Mesenchymal stem cell (in vitro differentiated cells and primary cell): ENCODE measurements at regions not wholly inside any gene's neighbourhood (a gene's known extent, or its start where the extent isn't known, plus 50 kb on each side); places are given as distances from the start of the nearest gene placed in this dataset.
A peak's percentile ranks its signal among the peaks of the same experiment; 100 is the strongest.

Experiments
- DNase-seq: peaks from one replicate; pipeline ENCODE4 v3.0.0-alpha.2; 2013
- H2AFZ ChIP-seq: one replicate; pipeline ENCODE4 v1.6.1; 2013; ENCODE audit warnings: low read depth, mild to moderate bottlenecking, control low read depth, inconsistent platforms, low read length, moderate library complexity
- H2AK5ac ChIP-seq: 2 replicates; pipeline ENCODE4 v1.6.1; 2013; ENCODE audit warnings: low read length, moderate library complexity, mild to moderate bottlenecking, inconsistent platforms; ENCODE audit not compliant: severe bottlenecking
- H2BK120ac ChIP-seq: one replicate; pipeline ENCODE4 v1.6.1; 2013; ENCODE audit warnings: low read depth, mild to moderate bottlenecking, inconsistent platforms, low read length, moderate library complexity
- H2BK12ac ChIP-seq, 2 experiments: one replicate each; pipeline ENCODE4 v1.6.1; 2013; ENCODE audit warnings: inconsistent platforms in 2 of 2, low read length in 2 of 2, mild to moderate bottlenecking in 2 of 2, moderate library complexity in 2 of 2, control low read depth in 1 of 2
- H2BK15ac ChIP-seq: one replicate; pipeline ENCODE4 v1.6.1; 2013; ENCODE audit warnings: mild to moderate bottlenecking, low read depth, inconsistent platforms; ENCODE audit not compliant: poor library complexity, severe bottlenecking
- H2BK5ac ChIP-seq: 2 replicates; pipeline ENCODE4 v1.6.1; 2013; ENCODE audit warnings: low read depth, mild to moderate bottlenecking, low read length, control low read depth, inconsistent platforms; ENCODE audit not compliant: poor library complexity, severe bottlenecking
- H3K14ac ChIP-seq, 2 experiments: one replicate each; pipeline ENCODE4 v1.6.1; 2013; ENCODE audit warnings: inconsistent platforms in 2 of 2, low read length in 2 of 2, control low read depth in 1 of 2, mild to moderate bottlenecking in 1 of 2, moderate library complexity in 1 of 2
- H3K18ac ChIP-seq, 2 experiments: one replicate each; pipeline ENCODE4 v1.6.1; 2013; ENCODE audit warnings: inconsistent platforms in 2 of 2, low read length in 2 of 2, control low read depth in 1 of 2, low read depth in 1 of 2, mild to moderate bottlenecking in 1 of 2
- H3K23ac ChIP-seq, 2 experiments: one replicate each; pipeline ENCODE4 v1.6.1; 2013; ENCODE audit warnings: inconsistent platforms in 2 of 2, low read length in 2 of 2, mild to moderate bottlenecking in 2 of 2, moderate library complexity in 2 of 2, control low read depth in 1 of 2
- H3K27ac ChIP-seq: 2 replicates; pipeline ENCODE4 v1.5.1; 2013; ENCODE audit warnings: mild to moderate bottlenecking, moderate library complexity, low read length, control low read depth, inconsistent platforms; ENCODE audit not compliant: poor library complexity, severe bottlenecking
- H3K27me3 ChIP-seq, 2 experiments: 2 replicates each; pipeline versions ENCODE4 v1.6.1 to v1.7.0; 2013; ENCODE audit warnings: low read length in 2 of 2, mild to moderate bottlenecking in 2 of 2, moderate library complexity in 2 of 2, control low read depth in 1 of 2, inconsistent platforms in 1 of 2; ENCODE audit not compliant: control insufficient read depth in 1 of 2, insufficient read depth in 1 of 2
- H3K36me3 ChIP-seq, 2 experiments: 2 replicates each; pipeline versions ENCODE4 v1.6.1 to v1.7.0; 2013; ENCODE audit warnings: low read length in 2 of 2, control low read depth in 1 of 2, inconsistent platforms in 1 of 2, low read depth in 1 of 2, mild to moderate bottlenecking in 1 of 2; ENCODE audit not compliant: insufficient read depth in 2 of 2, control insufficient read depth in 1 of 2
- H3K4ac ChIP-seq, 2 experiments: one replicate each; pipeline ENCODE4 v1.6.1; 2013; ENCODE audit warnings: inconsistent platforms in 2 of 2, low read length in 2 of 2, mild to moderate bottlenecking in 2 of 2, moderate library complexity in 2 of 2, control low read depth in 1 of 2, low read depth in 1 of 2
- H3K4me1 ChIP-seq: 2 replicates; pipeline ENCODE4 v1.6.1; 2013; ENCODE audit warnings: low read depth, low read length, control low read depth; ENCODE audit not compliant: control insufficient read depth, insufficient read depth
- H3K4me2 ChIP-seq: 2 replicates; pipeline ENCODE4 v1.6.1; 2013; ENCODE audit warnings: low read length, mild to moderate bottlenecking, inconsistent platforms; ENCODE audit not compliant: poor library complexity, severe bottlenecking
- H3K4me3 ChIP-seq, 2 experiments: 2 replicates each; pipeline versions ENCODE4 v1.5.1 to v1.7.0; 2013; ENCODE audit warnings: low read length in 2 of 2, mild to moderate bottlenecking in 2 of 2, control low read depth in 1 of 2, low read depth in 1 of 2; ENCODE audit not compliant: insufficient read depth in 1 of 2
- H3K79me1 ChIP-seq: replicated peaks from 2 replicates; pipeline ENCODE4 v1.6.1; 2013; ENCODE audit warnings: mild to moderate bottlenecking, control low read depth, low read length, inconsistent platforms; ENCODE audit not compliant: poor library complexity, severe bottlenecking
- H3K9ac ChIP-seq: 2 replicates; pipeline ENCODE4 v1.7.0; 2013; ENCODE audit warnings: mild to moderate bottlenecking, low read length, moderate library complexity
- H3K9me3 ChIP-seq: 2 replicates; pipeline ENCODE4 v1.7.0; 2013; ENCODE audit warnings: mild to moderate bottlenecking, low read length; ENCODE audit not compliant: control insufficient read depth
- H4K8ac ChIP-seq: one replicate; pipeline ENCODE4 v1.6.1; 2013; ENCODE audit warnings: inconsistent platforms, mild to moderate bottlenecking, low read length, moderate library complexity
- H4K91ac ChIP-seq: one replicate; pipeline ENCODE4 v1.6.1; 2013; ENCODE audit warnings: mild to moderate bottlenecking, low read length, inconsistent platforms
- WGBS: methylation state at CpG from one replicate; pipeline ENCODE4 v1.1.7; 2013; ENCODE audit warnings: mixed read lengths; 5-methylcytosine and 5-hydroxymethylcytosine counted together

DNA sequence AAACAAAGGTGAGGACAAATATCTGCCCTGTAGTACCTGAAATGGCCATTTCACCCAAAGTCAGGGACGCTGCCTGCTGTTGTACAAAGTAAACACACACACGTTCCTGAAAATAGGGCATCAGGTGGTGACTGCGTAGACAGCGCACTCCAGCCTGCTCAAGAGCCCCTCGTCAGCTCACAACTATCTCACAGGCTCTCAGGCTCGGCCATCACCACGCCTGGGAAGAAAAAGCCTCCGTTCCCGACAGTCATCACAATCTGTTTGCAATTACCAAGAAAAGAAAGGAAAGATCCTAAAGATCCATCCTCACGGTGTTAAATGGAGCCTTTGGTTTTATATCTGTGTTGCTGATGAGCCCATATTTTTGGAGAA lies 230.2 kb downstream of the ZNF516 start:
- Histone ChIP-seq H3K9ac (peak overlapping the region; percentile 24), H4K91ac (no peak overlapping the region), H3K4ac (no peak overlapping the region), H3K36me3 (no peaks in the 10 kb centered on the region), H3K27ac (no peak overlapping the region), H3K79me1 (no peaks in the 10 kb centered on the region), H3K18ac (no peak overlapping the region), H3K14ac (no peak overlapping the region), H2BK5ac (no peak overlapping the region), H2BK120ac (no peak overlapping the region), H3K23ac (no peak overlapping the region), H2AK5ac (no peak overlapping the region), H4K8ac (no peak overlapping the region), H2BK15ac (no peak overlapping the region), H2BK12ac (no peak overlapping the region), H3K4me3 (no peak overlapping the region), H3K27me3 (no peaks in the 10 kb centered on the region), H3K4me2 (no peak overlapping the region), H3K9me3 (no peaks in the 10 kb centered on the region), H3K4me1 (no peaks in the 10 kb centered on the region), H2AFZ (no peak overlapping the region)
- DNase-seq, result no peak
- 90% methylated on average over 8 of the region's 10 CpGs for WGBS

DNA sequence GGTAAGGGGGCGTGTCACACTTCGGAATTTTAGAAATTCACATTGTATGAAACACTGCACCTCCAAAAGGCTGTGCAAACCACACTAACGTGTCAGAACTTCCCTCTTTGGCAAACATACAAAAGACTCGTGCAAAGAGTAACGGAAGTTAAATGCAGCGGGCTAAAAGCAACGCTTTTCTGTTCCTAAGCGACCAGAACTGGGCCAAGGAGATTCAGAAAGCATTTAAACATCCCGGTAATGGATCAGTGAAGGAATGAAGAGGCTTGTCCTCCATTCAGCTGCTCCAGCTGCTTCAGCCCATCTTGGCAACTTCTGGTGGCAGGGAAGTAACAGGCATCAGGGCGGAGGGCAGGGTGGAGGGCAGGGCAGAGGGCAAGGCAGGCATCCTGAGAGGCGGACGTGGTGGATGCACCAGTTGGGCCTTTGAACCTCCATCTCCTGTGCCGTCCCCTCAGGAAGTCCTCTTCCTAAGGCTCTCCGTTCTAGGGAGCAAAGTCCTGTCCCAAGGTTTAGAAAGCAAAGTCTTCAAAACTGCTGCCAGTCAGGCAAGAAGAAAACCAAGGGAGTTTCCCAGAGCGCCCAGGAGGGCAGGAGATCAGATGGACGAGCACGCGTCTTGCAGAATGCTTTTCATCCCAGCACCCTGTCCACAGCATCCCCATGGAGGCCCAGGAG lies 230.7 kb downstream of the ZNF516 start:
- no peak overlapping the region for H2BK12ac ChIP-seq
- H2AK5ac ChIP-seq, result no peak overlapping the region
- no peaks in the 10 kb centered on the region for H3K4me1 ChIP-seq
- no peak overlapping the region for H3K23ac ChIP-seq
- no peak overlapping the region for H3K4me3 ChIP-seq
- no peak overlapping the region for H2AFZ ChIP-seq
- no peaks in the 10 kb centered on the region for H3K9me3 ChIP-seq
- H2BK120ac ChIP-seq, result no peak overlapping the region
- H2BK15ac ChIP-seq, result no peak overlapping the region
- H2BK5ac ChIP-seq, result no peak overlapping the region
- no peak for DNase-seq
- H3K14ac ChIP-seq, result no peak overlapping the region
- no peaks in the 10 kb centered on the region for H3K79me1 ChIP-seq
- no peak overlapping the region for H3K9ac ChIP-seq
- H4K8ac ChIP-seq, result no peak overlapping the region
- WGBS, result 91% methylated on average over 18 of the region's 18 CpGs
- H3K27me3 ChIP-seq, result no peaks in the 10 kb centered on the region
- H3K18ac ChIP-seq, result no peak overlapping the region
- no peak overlapping the region for H4K91ac ChIP-seq
- H3K4ac ChIP-seq, result no peak overlapping the region
- no peak overlapping the region for H3K27ac ChIP-seq
- H3K4me2 ChIP-seq, result no peak overlapping the region
- H3K36me3 ChIP-seq, result no peaks in the 10 kb centered on the region

DNA sequence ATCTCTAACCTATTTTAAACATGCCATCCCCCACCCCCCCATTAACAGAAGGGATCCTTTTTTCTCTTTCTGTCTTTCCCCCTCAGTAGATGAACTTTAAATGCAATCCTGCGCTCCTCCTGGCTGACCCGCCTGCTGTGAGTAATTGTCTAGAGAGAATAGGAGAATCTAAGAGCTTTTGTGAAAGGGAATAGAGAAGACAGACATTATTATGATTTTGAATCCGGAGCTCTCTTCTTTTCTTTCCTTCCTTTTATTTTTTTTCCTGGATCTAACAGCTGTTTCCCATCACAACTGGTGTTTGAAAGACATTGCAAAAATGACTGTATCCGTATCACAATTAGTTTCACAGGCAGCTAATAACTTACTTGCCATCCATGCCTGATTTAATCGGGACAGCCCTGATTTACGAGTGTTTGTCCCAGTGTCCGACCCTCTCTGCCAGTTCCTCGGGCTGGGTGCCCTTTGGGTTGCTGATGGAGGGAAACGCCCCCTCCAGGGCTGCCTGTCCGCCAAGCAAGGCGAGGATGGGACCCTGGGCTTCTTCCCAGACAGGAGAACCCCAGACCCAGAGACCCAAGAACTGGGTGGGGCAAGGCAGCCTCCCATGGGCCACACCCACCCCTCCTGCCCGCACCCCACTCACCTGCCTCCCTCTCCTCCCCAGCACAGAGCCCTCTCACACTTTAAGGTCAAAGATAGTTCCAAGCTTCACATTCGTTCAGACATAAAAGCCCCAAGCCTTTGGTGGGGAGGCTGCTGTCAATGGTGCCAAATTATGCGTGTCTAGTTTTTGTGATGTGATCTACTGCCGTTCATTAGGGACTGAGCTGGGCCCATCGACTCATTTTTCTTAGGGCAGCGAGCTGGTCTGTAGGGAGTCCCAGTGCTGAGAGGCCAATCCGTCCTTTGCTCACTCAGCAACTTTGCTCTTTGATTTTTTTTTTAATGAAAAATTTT lies 231.7 kb downstream of the ZNF516 start:
- Histone ChIP-seq H3K9ac (peak overlapping the region; percentile 13), H3K23ac (no peak overlapping the region)
- WGBS, result 84% methylated on average over 14 of the region's 18 CpGs

DNA sequence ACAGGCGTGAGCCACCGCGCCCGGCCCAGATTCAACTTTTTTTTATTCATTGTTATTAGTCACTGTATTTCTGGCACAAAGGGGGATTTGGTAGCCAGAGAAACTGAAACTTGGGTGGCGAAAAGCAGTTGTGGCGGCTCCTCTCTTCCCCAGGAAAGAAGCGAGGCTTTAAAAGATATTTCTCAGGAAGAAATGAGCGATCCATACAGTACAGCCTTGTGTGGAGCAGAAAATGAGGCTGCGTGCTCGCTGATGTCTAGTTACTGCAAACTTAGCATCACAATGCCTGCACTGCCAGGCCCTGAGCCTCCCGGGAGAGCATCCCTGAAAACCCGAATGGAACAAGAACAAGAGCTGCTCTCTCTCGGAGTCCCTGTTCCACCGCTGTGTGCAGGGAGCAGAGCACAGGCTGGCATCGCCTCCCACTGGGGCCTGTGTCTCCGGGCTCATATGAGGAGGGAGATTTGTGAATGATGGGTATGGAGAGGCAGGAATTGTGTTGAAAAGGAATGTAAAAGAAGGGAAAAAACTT lies 234.0 kb downstream of the ZNF516 start:
- Histone ChIP-seq H3K4me2 (no peak overlapping the region), H4K8ac (no peak overlapping the region), H2BK15ac (no peak overlapping the region), H2BK5ac (no peak overlapping the region), H3K4me3 (no peak overlapping the region), H2BK12ac (no peak overlapping the region), H3K27ac (no peak overlapping the region), H3K4ac (no peak overlapping the region), H3K79me1 (no peaks in the 10 kb centered on the region), H3K23ac (no peak overlapping the region), H3K18ac (no peak overlapping the region), H2BK120ac (no peak overlapping the region), H4K91ac (no peak overlapping the region), H3K9me3 (no peaks in the 10 kb centered on the region), H3K36me3 (no peaks in the 10 kb centered on the region), H3K4me1 (no peaks in the 10 kb centered on the region), H2AK5ac (no peak overlapping the region), H2AFZ (no peak overlapping the region), H3K9ac (no peak overlapping the region), H3K27me3 (peaks cover 0 to 1% of the 10 kb centered on the region in 2 experiments), H3K14ac (no peak overlapping the region)
- DNase-seq, result no peak
- 88% methylated on average over 12 of the region's 16 CpGs for WGBS

More for the DNA sequence above, 231.7 kb downstream of the ZNF516 start:
- Histone ChIP-seq H3K27ac (no peak overlapping the region), H3K4me1 (no peaks in the 10 kb centered on the region), H2AK5ac (no peak overlapping the region), H3K18ac (no peak overlapping the region), H3K4me2 (no peak overlapping the region), H2BK120ac (no peak overlapping the region), H2BK15ac (no peak overlapping the region), H3K14ac (no peak overlapping the region), H3K36me3 (no peaks in the 10 kb centered on the region), H3K4ac (no peak overlapping the region), H3K4me3 (no peak overlapping the region), H4K91ac (no peak overlapping the region), H3K9me3 (no peaks in the 10 kb centered on the region), H3K27me3 (no peaks in the 10 kb centered on the region), H2BK5ac (no peak overlapping the region), H2AFZ (no peak overlapping the region), H2BK12ac (no peak overlapping the region), H4K8ac (no peak overlapping the region), H3K79me1 (no peaks in the 10 kb centered on the region)
- no peak for DNase-seq
